Activated CD8-positive, alpha-beta memory T cell treated with anti-CD3 and anti-CD28 coated beads, Interleukin-2, amount 50 U/mL, for 24 hours (primary cell): ENCODE measurements at regions not wholly inside any gene's neighbourhood (a gene's known extent, or its start where the extent isn't known, plus 50 kb on each side); places are given as distances from the start of the nearest gene placed in this dataset.

Experiments used
- DNase-seq: peaks from one replicate; pipeline ENCODE4 v3.0.0-alpha.2; 2020; ENCODE audit errors: extremely low read depth

DNA sequence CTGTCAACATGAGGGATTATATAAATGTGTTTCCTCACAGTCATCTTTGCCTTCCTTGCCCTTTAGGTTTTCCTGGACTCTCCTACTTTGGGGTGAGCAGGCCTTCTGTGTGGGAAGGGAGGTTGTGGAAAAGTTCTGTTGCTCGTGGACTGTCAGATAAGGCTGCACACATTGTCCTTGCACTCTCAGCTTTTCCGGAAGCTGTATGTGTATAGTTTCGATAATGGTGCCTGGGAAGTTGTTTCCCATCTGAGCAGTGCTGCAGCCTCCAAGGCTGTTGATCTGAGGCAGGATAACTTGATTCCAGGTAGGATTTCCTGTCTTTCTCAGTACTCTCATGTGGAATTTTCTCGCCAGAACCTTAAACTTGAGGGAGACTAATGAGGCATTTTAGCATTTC lies 297.8 kb upstream of the AZI2 start:
- no peak for DNase-seq

DNA sequence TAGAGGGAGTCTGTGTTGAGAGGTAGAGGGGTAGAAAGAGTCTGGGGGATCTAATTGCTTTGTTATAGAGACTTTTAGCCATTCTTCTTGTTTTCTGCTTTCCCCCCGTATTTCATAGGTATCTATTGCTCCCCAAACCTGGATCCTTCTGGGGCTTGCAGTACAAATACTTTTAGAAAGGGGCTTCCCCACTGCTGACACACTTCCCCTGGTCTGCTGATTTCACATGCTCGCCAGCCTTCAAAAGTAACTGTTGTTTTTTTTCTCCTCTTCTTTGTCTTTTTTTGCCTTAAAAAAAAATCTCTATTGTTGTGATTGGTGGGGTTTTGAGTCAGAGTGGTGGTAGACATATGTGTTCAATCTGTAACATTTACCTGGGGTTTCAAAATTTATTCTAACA lies 300.6 kb upstream of the AZI2 start:
- no peak for DNase-seq

DNA sequence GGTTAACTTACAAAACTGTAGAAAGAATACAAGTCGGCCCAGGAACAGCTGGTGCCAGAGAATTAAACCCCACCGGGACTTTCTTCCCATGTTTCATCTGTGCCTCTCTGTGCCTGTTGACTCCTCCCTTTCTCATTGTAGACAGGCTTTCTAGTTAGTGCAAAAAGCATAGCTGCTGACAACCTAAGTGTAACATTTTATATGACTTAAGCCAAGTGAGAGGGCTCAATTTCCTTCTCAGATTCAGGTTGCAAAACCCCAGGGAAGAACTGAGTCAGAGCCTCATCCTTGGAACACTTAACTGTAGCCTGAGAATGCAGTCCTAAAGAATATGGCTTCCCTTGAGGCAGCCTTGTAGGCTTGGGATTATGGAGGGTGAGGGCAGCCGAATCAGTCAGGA lies 302.5 kb upstream of the AZI2 start:
- DNase-seq = no peak

DNA sequence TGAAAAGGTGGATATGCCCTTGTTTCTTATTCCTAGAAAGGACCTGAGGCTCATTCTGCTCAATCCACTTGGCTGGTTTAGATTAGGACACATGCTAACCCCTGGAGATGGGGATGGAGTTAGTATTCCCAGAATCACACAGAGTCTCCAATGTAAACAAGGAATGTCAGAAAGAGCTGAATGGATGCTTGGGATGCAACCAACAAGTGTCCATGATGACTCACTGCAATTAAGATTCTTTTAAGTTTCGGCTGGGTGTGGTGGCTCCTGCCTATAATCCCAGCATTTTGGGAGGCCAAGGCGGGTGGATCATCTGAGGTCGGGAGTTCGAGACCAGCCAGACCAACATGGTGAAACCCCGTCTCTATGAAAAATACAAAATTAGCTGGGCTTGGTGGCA lies 315.5 kb upstream of the AZI2 start:
- no peak for DNase-seq

DNA sequence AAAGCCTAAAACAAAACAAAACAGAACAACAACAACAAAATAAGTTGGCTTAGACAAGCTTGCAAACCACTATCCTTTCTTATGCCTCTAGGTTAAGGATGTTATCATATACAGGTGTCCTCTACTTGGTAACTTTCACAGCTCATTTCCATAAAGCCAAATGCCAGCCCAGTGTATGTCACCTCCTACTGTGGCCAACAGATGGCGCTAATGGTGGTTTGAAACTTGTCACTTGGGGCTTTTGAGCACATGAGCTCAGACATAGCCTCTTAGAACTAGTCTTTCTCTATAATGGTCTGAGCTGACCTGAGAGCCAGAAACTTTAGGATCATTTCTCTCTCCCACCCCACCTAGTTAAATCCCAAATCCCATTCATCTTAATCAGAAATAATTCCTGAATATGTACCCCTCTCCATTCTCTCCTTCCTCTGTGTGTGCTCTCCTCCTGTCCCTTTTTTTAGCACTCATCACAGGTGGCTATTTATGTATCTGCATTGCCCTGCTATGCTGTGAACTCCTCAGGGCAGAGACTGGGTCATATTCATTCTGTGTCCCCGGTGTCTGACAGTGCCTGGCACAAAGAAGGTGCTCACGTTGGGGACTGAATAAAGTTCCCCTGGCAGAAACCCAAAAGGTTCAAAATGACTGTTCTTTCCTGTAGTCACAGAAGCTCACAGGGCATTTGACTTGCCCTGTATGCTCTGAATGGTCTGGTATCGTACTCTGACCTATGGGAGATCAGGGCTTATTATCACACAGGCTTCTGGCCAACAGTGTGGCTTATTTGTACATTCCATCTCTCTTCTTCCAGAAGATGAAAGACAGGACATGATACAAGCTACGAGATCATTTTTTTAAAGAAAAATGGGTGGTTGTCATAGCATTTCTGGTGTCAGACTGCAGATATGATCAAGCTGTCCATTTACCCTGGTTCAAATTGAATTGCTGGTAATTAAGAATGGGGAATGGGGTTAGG lies 319.3 kb upstream of the AZI2 start:
- peak; percentile 9 for DNase-seq

DNA sequence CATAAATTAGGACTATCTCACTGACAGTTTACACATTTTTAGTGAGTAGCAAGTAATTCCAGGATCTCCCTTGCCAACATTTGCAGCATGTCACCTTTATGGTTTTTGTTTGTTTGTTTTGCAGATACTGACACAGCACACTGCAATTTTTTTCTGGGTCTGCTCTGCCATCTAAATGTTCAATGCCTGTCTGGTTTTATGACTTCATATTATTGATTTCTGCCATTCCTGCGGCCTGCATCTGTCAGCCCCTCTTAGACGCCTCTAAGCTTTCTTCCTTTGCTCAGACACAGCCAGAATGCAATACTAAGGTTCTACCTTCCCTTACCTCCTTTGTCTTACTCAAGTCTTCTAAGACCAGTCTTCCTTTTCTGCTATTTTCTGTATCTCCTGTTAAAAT lies 321.2 kb upstream of the AZI2 start:
- DNase-seq = no peak

- DNase-seq = no peak
Observed at GRCh38 chr3:28672406-28672805, 323.8 kb upstream of the AZI2 start.

- no peak for DNase-seq
Observed at GRCh38 chr3:28673446-28673845, 324.8 kb upstream of the AZI2 start.

DNA sequence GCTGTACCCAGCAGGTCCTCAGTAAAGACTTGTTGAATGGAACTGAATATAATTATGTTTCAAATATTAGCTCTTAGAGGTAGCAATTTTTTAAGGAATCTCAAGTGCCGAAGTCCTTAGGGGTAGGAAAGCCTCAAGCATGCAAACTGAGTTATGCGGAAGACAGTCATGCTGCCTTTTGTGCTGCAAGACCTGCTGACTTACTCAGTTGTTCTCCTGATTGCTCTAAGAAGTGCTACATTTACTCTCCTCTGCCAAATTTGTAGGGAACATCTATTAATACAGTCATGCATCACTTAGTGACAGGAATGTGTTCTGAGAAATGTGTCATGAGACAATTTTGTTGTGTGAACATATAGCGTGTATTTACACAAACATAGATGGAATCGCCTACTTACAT lies 325.6 kb upstream of the AZI2 start:
- DNase-seq = no peak

- DNase-seq = no peak
Observed at GRCh38 chr3:28677581-28677980, 329.0 kb upstream of the AZI2 start.

DNA sequence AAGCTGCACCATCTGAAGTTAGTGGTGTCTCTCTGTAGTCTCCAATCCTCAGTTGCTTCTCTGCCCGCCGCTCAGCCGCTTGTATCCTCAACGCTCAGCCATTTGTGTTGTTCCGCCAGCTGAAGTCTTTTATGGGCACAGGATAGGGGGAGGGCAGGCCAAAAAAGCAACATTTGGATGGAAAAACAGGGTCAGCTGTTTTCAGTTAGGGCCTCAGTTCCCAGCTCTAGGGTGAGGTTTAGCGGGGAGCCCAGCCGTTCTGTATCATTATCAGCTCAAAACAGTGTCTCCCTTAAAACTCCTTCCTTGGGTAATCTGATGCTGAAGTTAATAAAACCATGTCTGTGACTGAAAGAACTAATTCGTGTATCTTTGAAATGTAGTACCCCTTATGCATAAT lies 329.5 kb upstream of the AZI2 start:
- no peak for DNase-seq

GRCh38 chr3:28680050-28680449 lies 331.4 kb upstream of the AZI2 start:
- DNase-seq = no peak

DNA sequence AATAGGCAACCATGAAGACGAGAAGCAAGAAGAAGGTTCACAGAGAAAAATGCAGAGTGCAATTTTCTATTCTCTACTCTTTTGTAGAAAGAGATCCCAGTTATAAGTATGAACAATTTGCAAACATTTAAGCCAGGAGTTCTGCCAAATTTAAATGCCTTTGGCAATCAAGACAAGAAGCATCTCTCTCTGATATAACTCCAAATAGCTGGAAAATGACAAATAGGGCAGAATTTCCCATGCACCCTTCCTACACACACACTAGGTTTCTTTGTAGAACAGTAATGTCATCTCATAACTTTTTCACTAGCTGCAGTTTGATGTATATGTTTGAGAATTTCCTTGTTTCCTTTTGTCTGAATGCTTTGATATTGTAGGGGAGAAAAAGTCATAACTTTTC lies 333.5 kb upstream of the AZI2 start:
- DNase-seq = no peak

GRCh38 chr3:28690176-28690575 lies 341.6 kb upstream of the AZI2 start:
- DNase-seq = no peak

DNA sequence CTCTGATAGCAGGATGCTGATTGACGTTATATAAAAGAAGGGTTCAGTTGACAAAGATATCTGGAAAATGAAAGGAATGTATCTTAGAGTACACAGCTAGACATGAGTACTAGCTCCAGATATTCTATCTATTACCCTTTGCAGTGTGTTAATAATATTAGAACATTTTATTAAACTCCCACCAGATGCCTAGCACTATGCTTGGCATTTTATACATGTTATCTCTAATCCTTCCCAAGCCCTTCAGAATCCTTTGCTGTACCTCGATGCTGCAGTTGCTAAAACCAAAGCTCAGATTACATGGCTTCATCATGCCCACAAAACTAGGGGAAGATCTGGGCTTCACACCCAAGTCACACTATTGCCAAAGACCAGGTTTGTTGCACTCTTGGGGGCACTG lies 350.1 kb upstream of the AZI2 start:
- no peak for DNase-seq

DNA sequence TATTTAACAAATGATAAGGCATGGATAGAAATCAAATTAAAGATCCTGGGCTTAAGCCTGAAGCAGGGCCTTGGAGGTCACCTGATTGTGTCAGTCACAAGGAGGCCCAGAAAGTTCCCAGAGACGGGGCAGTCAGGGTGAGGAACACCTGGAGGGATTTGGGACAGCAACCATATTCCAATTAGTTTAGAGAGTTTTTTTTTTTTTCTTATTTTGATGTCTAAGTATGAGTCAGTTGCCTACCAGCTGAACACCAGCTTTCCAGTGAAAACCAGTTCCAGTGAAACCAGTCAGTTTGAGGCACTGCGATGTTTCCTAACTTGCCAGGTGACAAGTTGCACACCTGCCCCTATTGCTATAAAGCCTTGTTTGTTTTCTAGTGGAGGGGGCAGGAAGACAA lies 350.7 kb upstream of the AZI2 start:
- DNase-seq = no peak

DNA sequence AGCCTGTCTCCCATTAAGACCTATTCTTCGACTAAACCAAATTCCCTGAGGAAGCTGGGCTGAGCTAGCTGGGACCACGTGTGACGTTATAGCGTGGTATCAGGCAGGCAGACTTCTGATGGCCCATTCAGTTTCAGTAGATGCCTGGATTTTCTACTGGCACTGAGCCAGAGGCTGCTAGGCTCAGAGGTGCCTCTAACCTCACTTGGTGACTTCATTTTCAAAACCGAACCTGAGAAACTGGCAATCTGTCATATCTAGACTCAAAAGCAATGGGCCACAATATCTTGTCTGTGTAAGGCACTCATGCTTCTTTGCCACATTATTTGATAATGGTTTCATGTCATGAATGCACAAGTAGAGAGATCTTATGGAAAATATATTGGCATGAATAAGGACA lies 352.1 kb upstream of the AZI2 start:
- DNase-seq = no peak

DNA sequence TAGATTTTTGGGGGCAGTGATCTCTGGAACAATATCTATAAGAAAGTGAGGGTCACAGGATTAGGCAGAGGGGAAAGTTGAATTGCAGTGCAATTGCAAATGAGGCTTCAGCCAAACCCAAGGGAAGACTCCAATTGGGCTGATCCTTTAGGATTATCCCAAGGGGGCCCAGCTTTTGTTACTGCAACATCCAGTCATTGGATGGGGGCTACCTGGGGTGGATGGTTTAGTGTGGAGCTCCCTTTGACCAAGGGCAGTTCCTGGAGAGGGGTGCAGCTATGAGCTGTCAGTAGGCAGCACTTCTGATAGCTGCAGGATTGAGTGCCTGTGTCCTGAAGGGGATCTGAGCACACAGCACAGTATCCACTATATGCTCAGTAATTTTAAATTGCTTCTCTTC lies 355.2 kb upstream of the AZI2 start:
- DNase-seq = no peak

DNA sequence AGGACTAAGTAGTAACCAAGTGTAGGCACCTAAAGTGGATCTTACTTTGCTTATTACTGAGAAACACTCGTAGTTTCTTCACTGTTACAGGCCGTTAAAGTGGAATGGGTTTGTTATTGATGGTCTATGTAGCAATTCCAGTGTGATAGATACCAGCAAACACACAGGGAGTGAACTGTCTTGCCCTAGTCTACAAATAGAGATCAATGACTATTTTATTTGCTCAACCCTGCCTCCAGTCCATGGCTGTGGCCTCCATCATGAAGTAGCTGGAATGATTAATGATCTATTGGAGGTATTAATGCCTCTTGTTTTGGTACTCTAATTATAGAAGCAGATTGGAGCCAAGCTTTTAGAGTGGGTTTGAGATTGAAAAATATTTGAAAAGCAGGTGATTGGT lies 362.7 kb upstream of the AZI2 start:
- no peak for DNase-seq

DNA sequence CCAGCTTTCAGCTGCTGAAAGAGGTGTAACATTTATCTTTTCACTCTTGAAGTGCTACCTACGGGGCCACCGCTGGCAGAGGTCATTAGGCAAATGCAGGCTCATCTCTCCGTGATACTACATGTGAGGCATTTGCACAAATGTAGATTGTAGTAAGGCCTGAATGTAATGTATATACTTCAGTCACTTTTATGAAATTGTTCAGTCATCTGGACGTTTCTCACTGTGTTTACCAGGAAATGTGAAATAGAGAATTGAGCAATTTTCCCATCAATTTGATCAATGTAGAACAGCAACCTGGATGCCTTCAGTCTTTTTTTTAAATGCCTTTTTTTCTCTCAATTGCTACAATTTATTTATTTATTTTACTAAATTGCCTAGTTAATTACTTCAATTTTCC lies 368.3 kb upstream of the AZI2 start:
- no peak for DNase-seq

GRCh38 chr3:28718074-28718849 lies 369.6 kb upstream of the AZI2 start:
- DNase-seq = no peak

DNA sequence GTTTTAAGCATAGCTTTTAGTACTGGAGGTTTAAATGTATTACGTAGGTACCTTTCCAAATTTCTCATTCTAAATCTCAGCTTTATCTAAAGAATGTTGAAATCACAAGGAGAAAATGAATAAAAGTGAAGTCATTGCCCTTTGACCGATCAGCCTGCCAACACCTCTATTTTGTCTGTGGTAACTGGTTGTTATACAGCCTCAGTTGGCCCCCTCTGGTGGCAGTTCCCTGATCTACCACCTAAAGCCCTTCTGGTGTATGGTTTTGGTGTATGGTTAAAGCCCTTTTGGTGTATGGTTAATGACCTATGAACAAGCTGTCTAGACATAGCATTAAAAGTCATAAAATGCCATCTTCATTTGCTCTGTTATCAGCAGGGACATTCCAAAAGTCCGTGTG lies 378.2 kb upstream of the AZI2 start:
- DNase-seq = no peak

DNA sequence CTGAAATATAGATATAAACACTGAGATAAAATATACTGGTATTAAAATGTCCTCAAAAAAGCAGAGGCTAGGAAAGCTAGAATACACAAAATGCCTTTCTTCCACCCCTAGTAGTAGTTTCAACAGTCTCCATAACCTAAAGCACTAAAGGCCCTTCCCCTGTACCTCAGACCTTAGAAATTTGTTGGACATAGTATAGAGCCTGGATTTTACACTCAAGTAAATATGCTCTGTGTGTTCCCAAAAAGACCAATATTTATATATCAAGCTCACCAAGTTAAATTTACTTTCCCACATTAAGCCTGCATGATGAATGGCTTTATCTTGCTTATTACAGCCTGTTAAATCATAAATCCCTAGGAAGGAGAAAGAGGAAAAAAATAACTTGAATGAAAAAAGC lies 378.7 kb upstream of the AZI2 start:
- no peak for DNase-seq
